Sigmoid colon (tissue), 4 donors: ENCODE measurements at regions not wholly inside any gene's neighbourhood (a gene's known extent, or its start where the extent isn't known, plus 50 kb on each side); places are given as distances from the start of the nearest gene placed in this dataset.

Experiments
- CTCF ChIP-seq, 4 experiments: fragments of 450-650 bp in 3 of 4; fragments of 200-600 bp in 1 of 4; IDR thresholded peaks; one replicate each; pipeline ENCODE4 v1.5.1; 2016 to 2019; ENCODE audit warnings: antibody characterized with exemption in 4 of 4, mild to moderate bottlenecking in 3 of 4, moderate library complexity in 2 of 4
- EP300 ChIP-seq, 4 donors: sonication (generic); formaldehyde crosslinking; IDR thresholded peaks; one replicate each; pipeline ENCODE4 v1.6.1; 2017; ENCODE audit warnings: antibody characterized with exemption in 4 of 4
- POLR2A ChIP-seq, 2 donors: fragments of 450-650 bp; IDR thresholded peaks; one replicate each; pipeline ENCODE4 v1.6.1; 2016; ENCODE audit warnings: antibody characterized with exemption in 2 of 2, mild to moderate bottlenecking in 2 of 2, moderate library complexity in 2 of 2
- POLR2AphosphoS5 ChIP-seq, 4 donors: sonication (generic); formaldehyde crosslinking; IDR thresholded peaks; one replicate each; pipeline ENCODE4 v1.6.1; 2017; ENCODE audit warnings: antibody characterized with exemption in 4 of 4

GRCh38 chr18:28425886-28426285, 249.0 kb upstream of the CDH2 start:
- no peak for TF ChIP-seq CTCF (IDR thresholded peaks at IDR 0.05)
- no peak for TF ChIP-seq EP300 (IDR thresholded peaks at IDR 0.05)
- no peak for TF ChIP-seq POLR2AphosphoS5 (IDR thresholded peaks at IDR 0.05)
- TF ChIP-seq POLR2A (IDR thresholded peaks at IDR 0.05), result no peak
